H1 (cell line): ENCODE measurements at regions not wholly inside any gene's neighbourhood (a gene's known extent, or its start where the extent isn't known, plus 50 kb on each side); places are given as distances from the start of the nearest gene placed in this dataset.

Experiments used
- CTCF ChIA-PET: fragments of 300-600 bp; sonication (Branson Sonifier 250); formaldehyde crosslinking; loops from one replicate; lab custom pipeline; 2021; ENCODE audit not compliant: partially characterized antibody; lab: Charles Lee
- POLR2A ChIA-PET: fragments of 300-600 bp; sonication (Branson Sonifier 250); formaldehyde crosslinking; loops from one replicate; lab custom pipeline; 2021; ENCODE audit warnings: inconsistent platforms; ENCODE audit not compliant: partially characterized antibody; lab: Charles Lee
- DNase-seq, 2 experiments: peaks; one replicate each; pipeline versions ENCODE4 v3.0.0 to v3.0.0-alpha.2; 2010 to 2022; ENCODE audit warnings: low spot score in 2 of 2, low read depth in 1 of 2, mixed read lengths in 1 of 2
- FAIRE-seq: peaks from 2 replicates; lab custom pipeline; 2011; peaks lifted over from hg19 to GRCh38; lab: Jason Lieb, UNC
- H2AFZ ChIP-seq: 2 replicates; pipeline ENCODE4 v1.8.1; 2012; ENCODE audit warnings: low read length, inconsistent platforms
- H2AK5ac ChIP-seq: 2 replicates; pipeline ENCODE4 v1.6.1; 2013; ENCODE audit warnings: low read depth, low read length
- H2BK120ac ChIP-seq: replicated peaks from 2 replicates; pipeline ENCODE3; 2013; ENCODE audit warnings: low read depth, low read length, inconsistent platforms
- H2BK12ac ChIP-seq: 2 replicates; pipeline ENCODE4 v1.6.1; 2013; ENCODE audit warnings: low read depth, low read length
- H2BK15ac ChIP-seq: 2 replicates; pipeline ENCODE4 v1.6.1; 2013; ENCODE audit warnings: low read length
- H2BK20ac ChIP-seq: 2 replicates; pipeline ENCODE4 v1.6.1; 2013; ENCODE audit warnings: low read length
- H2BK5ac ChIP-seq: 2 replicates; pipeline ENCODE4 v1.6.1; 2013; ENCODE audit warnings: low read depth, low read length
- H3K14ac ChIP-seq: 2 replicates; pipeline ENCODE4 v1.6.1; 2013; ENCODE audit warnings: inconsistent platforms; ENCODE audit not compliant: insufficient read length
- H3K18ac ChIP-seq: 2 replicates; pipeline ENCODE4 v1.6.1; 2013; ENCODE audit warnings: low read length; ENCODE audit errors: extremely low read depth
- H3K23ac ChIP-seq: 2 replicates; pipeline ENCODE4 v1.6.1; 2013; ENCODE audit warnings: inconsistent platforms; ENCODE audit not compliant: insufficient read length
- H3K23me2 ChIP-seq: 2 replicates; pipeline ENCODE4 v1.6.1; 2013; ENCODE audit warnings: low read depth, low read length
- H3K27ac ChIP-seq: 2 replicates; pipeline ENCODE4 v1.6.1; 2011; ENCODE audit warnings: low read depth, low read length, inconsistent platforms
- H3K27me3 ChIP-seq, 4 experiments: replicated peaks in 1 of 4; 1 replicate in 1 of 4; 2 replicates in 3 of 4; pipeline versions ENCODE4 v1.6.1 to v1.8.1; 2011 to 2013; ENCODE audit warnings: low read length in 3 of 4, mild to moderate bottlenecking in 3 of 4, inconsistent platforms in 2 of 4, mixed read lengths in 2 of 4, moderate library complexity in 1 of 4; ENCODE audit not compliant: control insufficient read depth in 3 of 4, insufficient read depth in 3 of 4; ENCODE audit errors: extremely low read depth in 1 of 4
- H3K36me3 ChIP-seq, 4 experiments: 2 replicates each; pipeline versions ENCODE4 v1.6.1 to v1.8.1; 2011 to 2013; ENCODE audit warnings: mild to moderate bottlenecking in 4 of 4, low read length in 3 of 4, moderate library complexity in 2 of 4, control low read depth in 1 of 4, inconsistent platforms in 1 of 4; ENCODE audit not compliant: insufficient read depth in 4 of 4, control insufficient read depth in 2 of 4
- H3K4ac ChIP-seq: replicated peaks from 2 replicates; pipeline ENCODE3; 2013; ENCODE audit warnings: low read length, low read depth, mixed read lengths, inconsistent platforms; ENCODE audit not compliant: insufficient read length
- H3K4me1 ChIP-seq, 4 experiments: replicated peaks in 1 of 4; 1 replicate in 1 of 4; 2 replicates in 3 of 4; pipeline versions ENCODE4 v1.6.1 to v1.8.1; 2011 to 2013; ENCODE audit warnings: low read length in 3 of 4, inconsistent platforms in 2 of 4, mixed read lengths in 1 of 4; ENCODE audit not compliant: insufficient read depth in 4 of 4, control insufficient read depth in 3 of 4
- H3K4me2 ChIP-seq, 2 experiments: 2 replicates each; pipeline versions ENCODE4 v1.6.1 to v1.8.1; 2011 to 2013; ENCODE audit warnings: low read depth in 2 of 2, low read length in 2 of 2, control low read depth in 1 of 2, inconsistent platforms in 1 of 2, mild to moderate bottlenecking in 1 of 2; ENCODE audit not compliant: insufficient read depth in 1 of 2
- H3K4me3 ChIP-seq, 4 experiments: fragments of 200-600, 300-600 bp in 1 of 4; sonication (generic), shearing (Covaris generic), sonication (Bioruptor Twin) in 1 of 4; 2 replicates each; pipeline versions ENCODE4 v1.5.1 to v1.8.1; 2011 to 2016; ENCODE audit warnings: low read length in 4 of 4, low read depth in 3 of 4, control low read depth in 2 of 4, inconsistent platforms in 2 of 4, mild to moderate bottlenecking in 2 of 4, mixed read lengths in 1 of 4, moderate library complexity in 1 of 4; ENCODE audit not compliant: insufficient read depth in 2 of 4; ENCODE audit errors: extremely low read depth in 1 of 4
- H3K56ac ChIP-seq: replicated peaks from 2 replicates; pipeline ENCODE3; 2013; ENCODE audit warnings: low read depth, mild to moderate bottlenecking, mixed read lengths, low read length, inconsistent platforms; ENCODE audit not compliant: insufficient read length
- H3K79me1 ChIP-seq: 2 replicates; pipeline ENCODE4 v1.6.1; 2013; ENCODE audit warnings: low read depth, low read length, control low read depth
- H3K79me2 ChIP-seq, 2 experiments: 2 replicates each; pipeline versions ENCODE4 v1.6.1 to v1.8.1; 2012 to 2013; ENCODE audit warnings: low read length in 2 of 2, mild to moderate bottlenecking in 2 of 2, inconsistent platforms in 1 of 2; ENCODE audit not compliant: insufficient read depth in 2 of 2, control insufficient read depth in 1 of 2
- H3K9ac ChIP-seq, 4 experiments: replicated peaks in 1 of 4; 1 replicate in 1 of 4; 2 replicates in 3 of 4; pipeline versions ENCODE4 v1.6.1 to v1.8.1; 2011 to 2013; ENCODE audit warnings: low read depth in 3 of 4, low read length in 3 of 4, control low read depth in 2 of 4, mild to moderate bottlenecking in 2 of 4, moderate library complexity in 2 of 4, inconsistent platforms in 1 of 4; ENCODE audit errors: extremely low read depth in 1 of 4
- H3K9me3 ChIP-seq, 2 experiments: 2 replicates each; pipeline versions ENCODE4 v1.6.1 to v1.8.1; 2012 to 2013; ENCODE audit warnings: mild to moderate bottlenecking in 2 of 2, moderate library complexity in 2 of 2, control low read depth in 1 of 2, inconsistent platforms in 1 of 2, low read depth in 1 of 2, low read length in 1 of 2, mixed read lengths in 1 of 2; ENCODE audit not compliant: insufficient read depth in 2 of 2
- H4K20me1 ChIP-seq, 2 experiments: replicated peaks in 1 of 2; 2 replicates each; pipeline versions ENCODE3 to v1.8.1; 2011 to 2013; ENCODE audit warnings: inconsistent platforms in 2 of 2, low read length in 2 of 2, mild to moderate bottlenecking in 1 of 2; ENCODE audit not compliant: insufficient read depth in 2 of 2, control insufficient read depth in 1 of 2
- H4K5ac ChIP-seq: 2 replicates; pipeline ENCODE4 v1.6.1; 2013; ENCODE audit warnings: low read length, low read depth, mixed read lengths, inconsistent platforms; ENCODE audit not compliant: insufficient read length
- H4K8ac ChIP-seq: 2 replicates; pipeline ENCODE4 v1.8.0; 2013; ENCODE audit warnings: mild to moderate bottlenecking, moderate library complexity, low read length, inconsistent platforms; ENCODE audit not compliant: insufficient read depth; ENCODE audit errors: extremely low read depth
- H4K91ac ChIP-seq: replicated peaks from 2 replicates; pipeline ENCODE3; 2013; ENCODE audit warnings: low read length, mixed read lengths, inconsistent platforms; ENCODE audit not compliant: insufficient read length
- CREB1 ChIP-seq: IDR thresholded peaks from 2 replicates; pipeline ENCODE4 v1.6.1; 2012; ENCODE audit warnings: inconsistent platforms
- WGBS, 2 experiments: shearing (Covaris generic) in 1 of 2; methylation state at CpG; one replicate each; pipeline versions ENCODE4 v1.1.6 to v1.1.7; 2013 to 2015; ENCODE audit warnings: low lambda C conversion rate in 2 of 2, mixed read lengths in 2 of 2, inconsistent platforms in 1 of 2, low coverage in 1 of 2, missing lambda C conversion rate in 1 of 2; ENCODE audit not compliant: insufficient replicate concordance in 2 of 2, insufficient coverage in 1 of 2, insufficient read length in 1 of 2; ENCODE audit errors: extremely low coverage in 1 of 2, missing lambda C conversion rate in 1 of 2; 5-methylcytosine and 5-hydroxymethylcytosine counted together

DNA sequence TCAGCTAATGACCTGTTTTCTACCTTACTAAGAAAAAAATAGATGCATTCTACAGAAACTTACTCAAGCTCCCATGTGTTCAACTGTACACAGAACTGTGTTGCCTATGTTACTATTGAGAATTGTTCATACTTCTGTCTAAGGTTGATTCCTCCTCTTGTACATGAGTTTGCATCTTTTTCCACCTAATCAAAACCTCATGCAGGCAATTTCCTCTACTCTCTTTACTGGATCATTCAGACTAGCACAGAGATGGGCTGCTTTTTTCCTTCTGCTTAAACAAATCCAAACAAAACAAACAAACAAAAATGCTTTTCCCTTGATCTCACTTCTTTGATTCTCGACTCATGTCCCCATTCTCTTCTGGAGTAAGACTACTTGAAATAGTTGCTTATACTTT, 58.8 kb upstream of the PTGFR start:
- WGBS, 2 experiments, result 94% methylated on average over 1 of the region's 1 CpG; no CpG with 5 or more reads in 1 of the 2 experiments
- POLR2A ChIA-PET, result no interaction called here

More for the DNA sequence above, 58.8 kb upstream of the PTGFR start:
- no peak for TF ChIP-seq CREB1
- H3K36me3 ChIP-seq, result no peaks in the 10 kb centered on the region; a peak in 1 of 8 replicates
- CTCF ChIA-PET, result interaction anchor here (0.9 kb wide), 1 partner anchor 176 kb away, joined by 3 read pairs; no protein-coding TSS in a partner anchor
- H4K8ac ChIP-seq, result no peak overlapping the region
- H3K9me3 ChIP-seq, result peaks cover 0 to 3% of the 10 kb centered on the region in 2 experiments; a peak in 1 of 4 replicates
- no peaks in the 10 kb centered on the region for H3K23me2 ChIP-seq
- H3K14ac ChIP-seq, result no peak overlapping the region
- no peaks in the 10 kb centered on the region for H3K79me1 ChIP-seq
- H2BK5ac ChIP-seq, result no peak overlapping the region
- H2BK15ac ChIP-seq, result no peak overlapping the region
- no peak overlapping the region for H3K23ac ChIP-seq
- DNase-seq (no peak), FAIRE-seq (no peak)
- no peak overlapping the region for H2BK20ac ChIP-seq
- no peak overlapping the region for H3K27ac ChIP-seq
- H3K4me2 ChIP-seq, result no peak overlapping the region
- peaks cover 0 to 1% (median 0%) of the 10 kb centered on the region in 4 experiments; a peak in 1 of 7 replicates for H3K4me1 ChIP-seq
- no peaks in the 10 kb centered on the region for H3K27me3 ChIP-seq
- H3K9ac ChIP-seq, result no peak overlapping the region
- H3K18ac ChIP-seq, result no peak overlapping the region
- H4K20me1 ChIP-seq, result no peaks in the 10 kb centered on the region
- no peak overlapping the region for H2AK5ac ChIP-seq
- H2AFZ ChIP-seq, result no peak overlapping the region
- no peak overlapping the region for H3K56ac ChIP-seq
- no peak overlapping the region for H4K5ac ChIP-seq
- no peak overlapping the region for H3K4me3 ChIP-seq
- H3K79me2 ChIP-seq, result no peaks in the 10 kb centered on the region
- no peak overlapping the region for H4K91ac ChIP-seq
- H2BK12ac ChIP-seq, result no peak overlapping the region
- no peak overlapping the region for H3K4ac ChIP-seq
- no peak overlapping the region for H2BK120ac ChIP-seq
